Loucy (cell line): ENCODE measurements at regions not wholly inside any gene's neighbourhood (a gene's known extent, or its start where the extent isn't known, plus 50 kb on each side); places are given as distances from the start of the nearest gene placed in this dataset.

Experiments used
- EZH2phosphoT487 ChIP-seq: fragments of 200-600 bp; IDR thresholded peaks from 2 replicates; pipeline ENCODE4 v1.6.1; 2018; ENCODE audit warnings: antibody characterized with exemption, mild to moderate bottlenecking, moderate library complexity, borderline replicate concordance
- TF ChIP-seq, protein P1 (sequence below): fragments of 200-600 bp; sonication (generic); conservative IDR thresholded peaks from 2 replicates; pipeline ENCODE4 v1.5.1; 2014; ENCODE audit warnings: mild to moderate bottlenecking, antibody characterized with exemption, low read length

DNA sequence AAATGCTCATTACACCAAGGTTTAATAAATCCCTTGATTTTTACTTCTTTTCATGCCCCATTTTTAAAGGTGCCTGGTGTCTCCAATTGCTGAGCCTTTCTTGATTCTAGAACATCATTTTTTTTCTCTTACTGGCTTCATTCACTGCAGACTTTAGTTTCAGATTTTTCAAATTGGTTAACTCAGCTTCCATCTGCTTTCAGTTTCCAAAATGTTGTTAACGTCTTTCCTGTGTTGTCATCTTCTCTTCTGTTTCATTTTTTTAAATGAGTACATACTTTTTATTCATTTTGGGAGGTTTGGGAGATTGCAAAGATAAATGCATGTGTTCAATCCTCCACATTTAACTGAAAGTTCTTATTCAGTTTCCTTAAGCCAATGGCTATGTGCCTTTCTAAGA, 126.4 kb upstream of the CCNG1 start:
- TF ChIP-seq, protein P1, sequence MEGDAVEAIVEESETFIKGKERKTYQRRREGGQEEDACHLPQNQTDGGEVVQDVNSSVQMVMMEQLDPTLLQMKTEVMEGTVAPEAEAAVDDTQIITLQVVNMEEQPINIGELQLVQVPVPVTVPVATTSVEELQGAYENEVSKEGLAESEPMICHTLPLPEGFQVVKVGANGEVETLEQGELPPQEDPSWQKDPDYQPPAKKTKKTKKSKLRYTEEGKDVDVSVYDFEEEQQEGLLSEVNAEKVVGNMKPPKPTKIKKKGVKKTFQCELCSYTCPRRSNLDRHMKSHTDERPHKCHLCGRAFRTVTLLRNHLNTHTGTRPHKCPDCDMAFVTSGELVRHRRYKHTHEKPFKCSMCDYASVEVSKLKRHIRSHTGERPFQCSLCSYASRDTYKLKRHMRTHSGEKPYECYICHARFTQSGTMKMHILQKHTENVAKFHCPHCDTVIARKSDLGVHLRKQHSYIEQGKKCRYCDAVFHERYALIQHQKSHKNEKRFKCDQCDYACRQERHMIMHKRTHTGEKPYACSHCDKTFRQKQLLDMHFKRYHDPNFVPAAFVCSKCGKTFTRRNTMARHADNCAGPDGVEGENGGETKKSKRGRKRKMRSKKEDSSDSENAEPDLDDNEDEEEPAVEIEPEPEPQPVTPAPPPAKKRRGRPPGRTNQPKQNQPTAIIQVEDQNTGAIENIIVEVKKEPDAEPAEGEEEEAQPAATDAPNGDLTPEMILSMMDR = no peak
- no peak for TF ChIP-seq EZH2phosphoT487
